BLaER1 treated with 17β-estradiol and CSF1 and Interleukin-3, amounts not matched to agents 10 nM and 100 nM (cell line): ENCODE measurements at regions not wholly inside any gene's neighbourhood (a gene's known extent, or its start where the extent isn't known, plus 50 kb on each side); places are given as distances from the start of the nearest gene placed in this dataset.
"Not testable (repeated sequence)": the region's sequence is repeated elsewhere in the genome, so short reads cannot be mapped to it uniquely, and the experiment has no call there.

Experiments
- H3K27ac ChIP-seq, 11 experiments: shearing (Covaris generic); formaldehyde crosslinking; 2 replicates each; pipeline ENCODE4 v1.8.1; 2022
- H3K27me3 ChIP-seq, 11 experiments: shearing (Covaris generic); formaldehyde crosslinking; 2 replicates each; pipeline ENCODE4 v1.8.1; 2022
- H3K36me3 ChIP-seq, 11 experiments: shearing (Covaris generic); formaldehyde crosslinking; 2 replicates each; pipeline ENCODE4 v1.8.1; 2022
- H3K4me1 ChIP-seq, 10 experiments: shearing (Covaris generic); formaldehyde crosslinking; 2 replicates each; pipeline ENCODE4 v1.8.1; 2022
- H3K4me2 ChIP-seq, 11 experiments: shearing (Covaris generic); formaldehyde crosslinking; 2 replicates each; pipeline ENCODE4 v1.8.1; 2022
- H3K4me3 ChIP-seq, 10 experiments: shearing (Covaris generic); formaldehyde crosslinking; 2 replicates each; pipeline ENCODE4 v1.8.1; 2022
- H3K9ac ChIP-seq, 11 experiments: shearing (Covaris generic); formaldehyde crosslinking; 2 replicates each; pipeline ENCODE4 v1.8.1; 2022
- H3K9me3 ChIP-seq, 11 experiments: shearing (Covaris generic); formaldehyde crosslinking; replicated peaks in 1 of 11; 2 replicates each; pipeline ENCODE4 v1.8.1; 2022
- H4K20me1 ChIP-seq, 11 experiments: shearing (Covaris generic); formaldehyde crosslinking; 2 replicates each; pipeline ENCODE4 v1.8.1; 2022
- Cebpa-rat ChIP-seq, 11 experiments: shearing (Covaris generic); IDR thresholded peaks; 2 replicates each; pipeline ENCODE4 v1.8.1; 2022

DNA sequence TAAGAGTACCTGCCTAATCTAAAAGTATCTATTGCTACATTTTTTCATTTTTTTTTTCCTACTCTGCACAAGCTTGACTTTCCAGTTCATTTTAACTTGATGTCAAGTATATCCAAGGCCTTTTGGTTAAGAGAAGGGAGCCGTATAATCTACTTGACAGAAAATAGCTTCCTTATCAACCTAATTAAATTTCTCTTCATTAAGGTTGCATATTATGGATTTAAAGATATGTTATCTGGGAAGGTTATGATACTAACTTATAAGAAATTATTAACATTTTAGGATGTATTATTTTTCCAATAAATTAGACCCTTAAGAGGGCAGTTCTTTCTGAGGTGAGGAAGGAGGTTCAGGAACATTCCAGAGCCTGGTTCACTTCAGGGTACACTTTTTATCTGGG lies 83.1 kb upstream of the SGIP1 start:
- TF ChIP-seq Cebpa-rat (IDR thresholded peaks at IDR 0.05): no peak
- no peaks in the 10 kb centered on the region for H3K9me3 ChIP-seq
- no peak overlapping the region for H3K27ac ChIP-seq
- no peak overlapping the region for H3K9ac ChIP-seq
- no peaks in the 10 kb centered on the region for H3K27me3 ChIP-seq
- H3K4me2 ChIP-seq: no peak overlapping the region
- no peak overlapping the region for H3K4me3 ChIP-seq
- no peaks in the 10 kb centered on the region for H4K20me1 ChIP-seq
- no peaks in the 10 kb centered on the region for H3K36me3 ChIP-seq
- H3K4me1 ChIP-seq: peaks cover 4 to 7% (median 4%) of the 10 kb centered on the region in 10 experiments

DNA sequence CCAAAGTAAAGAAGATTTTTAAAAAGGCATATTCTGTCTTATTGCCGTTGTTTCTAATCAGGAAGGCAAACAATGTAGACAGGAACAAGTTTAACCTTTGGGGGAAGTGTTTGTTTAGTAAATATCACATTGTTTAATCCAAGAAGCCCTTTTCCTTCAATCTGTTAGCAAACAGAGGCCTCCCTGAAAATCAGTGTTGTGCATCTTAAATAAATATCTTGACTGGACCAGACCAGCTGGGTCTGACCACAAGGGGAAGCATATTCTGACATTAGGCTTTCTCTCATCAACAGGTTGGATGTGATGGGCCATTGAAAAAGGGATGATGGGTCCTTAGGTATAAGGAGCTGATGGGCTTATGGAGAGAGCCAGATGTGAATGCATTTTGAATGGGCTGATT lies 81.8 kb upstream of the SGIP1 start:
- Histone ChIP-seq H3K9me3 (no peaks in the 10 kb centered on the region), H3K27me3 (no peaks in the 10 kb centered on the region), H3K4me2 (no peak overlapping the region), H3K9ac (no peak overlapping the region), H3K27ac (no peak overlapping the region), H4K20me1 (no peaks in the 10 kb centered on the region), H3K4me3 (no peak overlapping the region), H3K4me1 (0 out of 20 replicates have a peak, but pooled peaks cover 0 to 3% (median 0%) of the 10 kb centered on the region in 10 experiments), H3K36me3 (no peaks in the 10 kb centered on the region)
- no peak for TF ChIP-seq Cebpa-rat (IDR thresholded peaks at IDR 0.05)

DNA sequence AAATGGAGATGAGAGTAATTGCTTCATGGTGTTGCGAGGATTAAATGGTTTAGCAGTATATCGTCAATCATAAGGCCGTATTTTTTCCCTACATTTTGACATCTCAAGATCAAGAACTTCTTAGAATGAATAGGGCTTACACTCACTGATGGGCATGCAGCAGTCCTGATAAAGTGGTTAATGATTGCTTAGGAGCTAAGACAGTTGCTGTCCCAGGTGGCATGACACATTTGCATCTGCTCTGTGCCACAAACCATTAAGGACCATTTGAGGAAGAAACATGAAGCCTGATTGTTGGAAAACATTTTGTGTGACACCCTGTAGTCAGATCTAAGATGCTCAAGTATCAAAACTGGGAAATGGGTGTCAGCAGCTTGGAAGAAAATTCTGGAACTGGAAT lies 81.0 kb upstream of the SGIP1 start:
- H4K20me1 ChIP-seq: no peaks in the 10 kb centered on the region
- H3K4me2 ChIP-seq: no peak overlapping the region
- no peaks in the 10 kb centered on the region for H3K27me3 ChIP-seq
- H3K4me3 ChIP-seq: no peak overlapping the region
- 0 out of 20 replicates have a peak, but pooled peaks cover 0 to 3% (median 0%) of the 10 kb centered on the region in 10 experiments for H3K4me1 ChIP-seq
- TF ChIP-seq Cebpa-rat (IDR thresholded peaks at IDR 0.05): no peak
- no peaks in the 10 kb centered on the region for H3K36me3 ChIP-seq
- H3K9me3 ChIP-seq: no peaks in the 10 kb centered on the region
- no peak overlapping the region for H3K27ac ChIP-seq
- no peak overlapping the region for H3K9ac ChIP-seq

DNA sequence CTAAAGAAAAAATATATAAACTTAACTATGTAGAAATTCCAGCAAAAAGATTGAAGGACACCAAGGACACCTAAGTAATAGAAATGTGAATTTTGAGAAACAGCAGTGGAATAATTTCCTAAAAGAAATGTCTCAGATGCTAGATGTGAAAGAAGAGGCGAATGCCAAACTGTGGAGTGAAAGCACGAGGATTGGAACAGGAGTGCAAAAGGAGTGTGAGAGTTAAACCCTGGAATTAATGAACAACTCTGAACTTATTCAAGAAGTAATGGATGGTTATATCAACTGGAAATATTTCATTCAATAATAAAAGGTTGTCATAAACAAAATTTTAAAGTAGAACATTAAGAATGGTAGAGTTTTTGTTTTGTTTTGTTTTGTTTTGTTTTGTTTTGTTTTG lies 78.5 kb upstream of the SGIP1 start:
- Histone ChIP-seq H3K27me3 (no peaks in the 10 kb centered on the region), H3K4me3 (no peak overlapping the region), H3K9me3 (peaks cover 0 to 9% (median 0%) of the 10 kb centered on the region in 11 experiments; a peak in 2 of 22 replicates), H4K20me1 (no peaks in the 10 kb centered on the region), H3K4me2 (no peak overlapping the region), H3K36me3 (no peaks in the 10 kb centered on the region), H3K9ac (no peak overlapping the region), H3K27ac (no peak overlapping the region), H3K4me1 (no peaks in the 10 kb centered on the region)
- TF ChIP-seq Cebpa-rat (IDR thresholded peaks at IDR 0.05): no peak

DNA sequence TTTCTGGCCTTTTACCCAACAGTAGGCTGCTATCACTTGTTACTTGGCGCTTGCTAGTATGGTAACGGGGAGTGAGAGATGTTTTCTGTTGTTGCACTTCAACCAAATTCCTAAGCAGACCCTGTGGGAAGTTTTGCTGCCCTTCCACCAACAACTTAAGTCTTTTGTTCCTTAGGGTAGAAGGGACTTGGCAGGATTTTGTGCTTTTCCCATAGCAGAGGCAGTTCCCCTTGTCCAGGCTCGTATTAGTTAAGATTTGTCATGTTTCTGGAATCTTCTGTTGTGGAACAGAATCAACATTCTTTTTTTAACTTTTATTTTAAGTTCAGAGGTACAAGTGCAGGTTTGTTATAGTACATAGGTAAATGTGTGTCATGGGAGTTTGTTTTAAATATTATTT lies 73.2 kb upstream of the SGIP1 start:
- no peaks in the 10 kb centered on the region for H3K27me3 ChIP-seq
- no peak overlapping the region for H3K4me2 ChIP-seq
- no peaks in the 10 kb centered on the region for H3K36me3 ChIP-seq
- H3K9ac ChIP-seq: no peak overlapping the region
- no peak overlapping the region for H3K4me3 ChIP-seq
- H3K4me1 ChIP-seq: no peaks in the 10 kb centered on the region
- TF ChIP-seq Cebpa-rat (IDR thresholded peaks at IDR 0.05): no peak
- H3K9me3 ChIP-seq: peaks cover 19 to 48% (median 30%) of the 10 kb centered on the region in 11 experiments
- H4K20me1 ChIP-seq: no peaks in the 10 kb centered on the region
- no peak overlapping the region for H3K27ac ChIP-seq

DNA sequence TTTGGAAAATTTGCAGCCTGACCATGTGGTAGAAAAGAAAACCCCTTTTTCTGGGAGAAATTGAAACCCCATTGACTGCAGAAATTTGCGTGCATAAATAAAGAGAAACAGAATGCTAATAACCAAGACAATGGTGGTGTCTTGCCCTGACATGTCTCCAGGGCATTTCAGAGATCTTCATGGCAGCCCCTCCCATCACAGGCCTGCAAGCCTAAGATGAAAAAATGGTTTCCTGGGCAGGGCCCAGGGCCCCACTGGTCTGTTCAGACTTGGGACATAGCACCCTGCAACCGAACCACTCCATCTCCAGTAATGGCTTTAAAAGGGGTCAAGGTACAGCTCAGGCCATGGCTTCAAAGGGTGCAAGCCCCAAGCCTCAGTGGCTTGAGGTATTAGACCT lies 71.6 kb upstream of the SGIP1 start:
- Histone ChIP-seq H3K27me3 (no peaks in the 10 kb centered on the region), H3K27ac (no peak overlapping the region), H3K4me3 (no peak overlapping the region), H3K9me3 (peaks cover 19 to 48% (median 30%) of the 10 kb centered on the region in 11 experiments), H3K4me1 (no peaks in the 10 kb centered on the region), H3K4me2 (no peak overlapping the region), H4K20me1 (no peaks in the 10 kb centered on the region), H3K9ac (no peak overlapping the region), H3K36me3 (no peaks in the 10 kb centered on the region)
- no peak for TF ChIP-seq Cebpa-rat (IDR thresholded peaks at IDR 0.05)

DNA sequence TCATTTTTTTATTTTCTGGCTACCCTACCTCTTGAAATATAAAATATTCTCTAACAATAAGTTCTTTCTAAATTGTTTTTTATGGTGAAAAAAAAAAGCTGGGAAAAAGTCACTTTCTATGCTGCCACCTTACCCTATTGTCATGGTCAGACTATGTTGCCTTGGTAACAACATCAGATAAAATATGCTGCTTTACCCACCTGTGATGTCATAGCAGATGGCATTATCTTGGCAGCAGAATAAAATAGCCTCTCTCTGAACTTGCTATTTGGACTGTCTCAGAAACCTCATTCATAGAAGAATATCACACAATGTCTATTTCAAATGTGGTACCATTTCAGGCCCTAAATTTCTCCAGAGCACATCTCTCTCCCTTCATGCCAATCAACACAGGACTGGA lies 69.6 kb upstream of the SGIP1 start:
- Histone ChIP-seq H3K4me3 (no peak overlapping the region), H3K9me3 (peaks cover 19 to 48% (median 30%) of the 10 kb centered on the region in 11 experiments), H4K20me1 (no peaks in the 10 kb centered on the region), H3K36me3 (no peaks in the 10 kb centered on the region), H3K4me2 (no peak overlapping the region), H3K27me3 (no peaks in the 10 kb centered on the region), H3K27ac (no peak overlapping the region), H3K4me1 (no peaks in the 10 kb centered on the region), H3K9ac (no peak overlapping the region)
- no peak for TF ChIP-seq Cebpa-rat (IDR thresholded peaks at IDR 0.05)

DNA sequence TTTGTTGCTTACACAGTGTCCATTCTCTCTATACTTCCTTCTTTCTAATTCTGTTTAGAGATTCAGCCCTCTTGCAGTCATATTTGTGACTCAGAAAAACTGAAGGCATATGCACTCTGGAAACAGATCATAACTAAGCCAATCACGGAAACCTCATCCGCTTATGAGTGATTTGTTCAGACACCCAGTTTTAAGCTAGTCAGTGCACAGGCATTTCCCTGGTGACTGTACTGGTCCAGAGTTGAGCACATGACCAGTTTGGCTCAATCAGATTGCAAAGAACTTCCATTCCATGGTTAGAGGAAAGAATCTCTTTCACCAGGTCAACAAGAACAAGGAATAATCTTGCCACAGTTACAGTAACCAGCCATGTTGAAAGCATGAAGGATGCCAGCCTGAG lies 69.2 kb upstream of the SGIP1 start:
- Histone ChIP-seq H3K4me3 (no peak overlapping the region), H3K9ac (no peak overlapping the region), H3K27me3 (no peaks in the 10 kb centered on the region), H3K9me3 (peaks cover 19 to 45% (median 30%) of the 10 kb centered on the region in 11 experiments), H3K36me3 (no peaks in the 10 kb centered on the region), H3K4me2 (no peak overlapping the region), H3K4me1 (no peaks in the 10 kb centered on the region), H3K27ac (no peak overlapping the region), H4K20me1 (no peaks in the 10 kb centered on the region)
- TF ChIP-seq Cebpa-rat (IDR thresholded peaks at IDR 0.05): no peak

DNA sequence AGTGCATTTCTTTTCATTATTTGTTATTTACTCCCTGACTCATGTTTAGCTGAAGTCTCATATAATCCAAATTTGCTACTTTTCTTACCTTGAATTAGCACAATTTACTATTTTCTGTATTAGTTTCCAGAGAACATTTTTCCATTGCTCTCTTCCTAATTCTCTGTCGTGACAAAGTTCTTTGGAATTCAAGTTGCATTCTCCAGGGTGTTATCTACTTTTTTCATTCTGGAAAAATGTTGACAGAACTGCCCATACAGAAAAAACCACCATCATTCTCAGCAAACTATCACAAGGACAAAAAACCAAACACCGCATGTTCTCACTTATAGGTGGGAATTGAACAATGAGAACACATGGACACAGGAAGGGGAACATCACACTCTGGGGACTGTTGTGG lies 67.3 kb upstream of the SGIP1 start:
- not testable (repeated sequence) for H3K9ac ChIP-seq, H3K36me3 ChIP-seq, H3K27me3 ChIP-seq, H3K4me3 ChIP-seq, H3K4me2 ChIP-seq, H3K4me1 ChIP-seq, H4K20me1 ChIP-seq, H3K27ac ChIP-seq
- peaks cover 14 to 28% (median 23%) of the 10 kb centered on the region in 11 experiments for H3K9me3 ChIP-seq

DNA sequence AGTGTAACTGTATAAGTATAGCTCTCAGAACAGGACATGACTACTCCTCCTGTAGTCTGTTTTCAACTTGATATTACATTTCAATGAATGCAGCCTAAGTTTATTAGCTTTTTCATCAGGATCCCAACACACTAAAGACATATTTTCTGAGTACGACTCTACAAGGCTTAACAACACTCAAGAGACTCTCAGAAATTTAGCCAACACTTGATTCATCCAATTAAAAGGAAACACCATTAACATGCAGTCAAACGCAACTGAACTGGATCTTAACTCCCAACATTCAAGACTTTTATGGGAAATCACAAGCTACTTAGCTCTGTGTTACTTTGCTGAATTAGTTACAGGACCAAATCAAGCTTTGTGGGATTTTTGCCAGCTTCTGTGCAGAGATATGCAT lies 65.2 kb upstream of the SGIP1 start:
- no peaks in the 10 kb centered on the region for H3K36me3 ChIP-seq
- no peak overlapping the region for H3K4me3 ChIP-seq
- H3K27me3 ChIP-seq: no peaks in the 10 kb centered on the region
- H3K4me1 ChIP-seq: no peaks in the 10 kb centered on the region
- H3K27ac ChIP-seq: no peak overlapping the region
- H3K4me2 ChIP-seq: no peak overlapping the region
- no peak for TF ChIP-seq Cebpa-rat (IDR thresholded peaks at IDR 0.05)
- H3K9ac ChIP-seq: no peak overlapping the region
- H3K9me3 ChIP-seq: peaks cover 0 to 8% (median 3%) of the 10 kb centered on the region in 11 experiments; a peak in 10 of 22 replicates
- no peaks in the 10 kb centered on the region for H4K20me1 ChIP-seq
